Fibroblast of villous mesenchyme (primary cell): ENCODE measurements at regions not wholly inside any gene's neighbourhood (a gene's known extent, or its start where the extent isn't known, plus 50 kb on each side); places are given as distances from the start of the nearest gene placed in this dataset.

Source experiments
- DNase-seq: peaks from one replicate; pipeline ENCODE4 v3.0.0-alpha.2; 2010; ENCODE audit warnings: low read depth
- H3K4me3 ChIP-seq: 2 replicates; pipeline ENCODE4 v1.5.1; 2011; ENCODE audit warnings: low read depth, mild to moderate bottlenecking, low read length
- TF ChIP-seq, protein P1 (sequence below): IDR thresholded peaks from 2 replicates; pipeline ENCODE4 v1.5.1; 2012; ENCODE audit warnings: low read depth, mild to moderate bottlenecking, low read length; ENCODE audit not compliant: insufficient read depth

DNA sequence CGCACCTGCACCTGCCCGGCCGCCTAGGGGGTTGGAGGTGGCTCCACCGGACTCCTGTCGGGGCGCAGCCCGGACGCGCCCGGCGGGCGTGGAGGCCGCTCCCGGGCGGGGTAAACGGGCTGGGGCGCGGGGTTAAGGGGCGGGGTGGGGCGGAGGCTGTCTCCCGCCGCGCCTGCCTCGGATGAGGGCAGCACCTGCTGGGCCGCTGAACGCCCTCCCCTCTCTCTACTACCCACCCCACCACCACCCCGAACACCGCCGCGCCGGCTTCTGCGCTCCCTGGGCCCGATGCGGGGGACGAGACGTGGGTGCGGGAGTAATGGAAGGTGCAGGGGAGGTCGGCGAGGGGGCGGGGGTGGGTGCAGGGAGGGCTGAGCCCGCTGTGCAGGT lies 224.8 kb upstream of the ID2 start:
- DNase-seq, result no peak
- TF ChIP-seq, protein P1, sequence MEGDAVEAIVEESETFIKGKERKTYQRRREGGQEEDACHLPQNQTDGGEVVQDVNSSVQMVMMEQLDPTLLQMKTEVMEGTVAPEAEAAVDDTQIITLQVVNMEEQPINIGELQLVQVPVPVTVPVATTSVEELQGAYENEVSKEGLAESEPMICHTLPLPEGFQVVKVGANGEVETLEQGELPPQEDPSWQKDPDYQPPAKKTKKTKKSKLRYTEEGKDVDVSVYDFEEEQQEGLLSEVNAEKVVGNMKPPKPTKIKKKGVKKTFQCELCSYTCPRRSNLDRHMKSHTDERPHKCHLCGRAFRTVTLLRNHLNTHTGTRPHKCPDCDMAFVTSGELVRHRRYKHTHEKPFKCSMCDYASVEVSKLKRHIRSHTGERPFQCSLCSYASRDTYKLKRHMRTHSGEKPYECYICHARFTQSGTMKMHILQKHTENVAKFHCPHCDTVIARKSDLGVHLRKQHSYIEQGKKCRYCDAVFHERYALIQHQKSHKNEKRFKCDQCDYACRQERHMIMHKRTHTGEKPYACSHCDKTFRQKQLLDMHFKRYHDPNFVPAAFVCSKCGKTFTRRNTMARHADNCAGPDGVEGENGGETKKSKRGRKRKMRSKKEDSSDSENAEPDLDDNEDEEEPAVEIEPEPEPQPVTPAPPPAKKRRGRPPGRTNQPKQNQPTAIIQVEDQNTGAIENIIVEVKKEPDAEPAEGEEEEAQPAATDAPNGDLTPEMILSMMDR, result no peak

DNA sequence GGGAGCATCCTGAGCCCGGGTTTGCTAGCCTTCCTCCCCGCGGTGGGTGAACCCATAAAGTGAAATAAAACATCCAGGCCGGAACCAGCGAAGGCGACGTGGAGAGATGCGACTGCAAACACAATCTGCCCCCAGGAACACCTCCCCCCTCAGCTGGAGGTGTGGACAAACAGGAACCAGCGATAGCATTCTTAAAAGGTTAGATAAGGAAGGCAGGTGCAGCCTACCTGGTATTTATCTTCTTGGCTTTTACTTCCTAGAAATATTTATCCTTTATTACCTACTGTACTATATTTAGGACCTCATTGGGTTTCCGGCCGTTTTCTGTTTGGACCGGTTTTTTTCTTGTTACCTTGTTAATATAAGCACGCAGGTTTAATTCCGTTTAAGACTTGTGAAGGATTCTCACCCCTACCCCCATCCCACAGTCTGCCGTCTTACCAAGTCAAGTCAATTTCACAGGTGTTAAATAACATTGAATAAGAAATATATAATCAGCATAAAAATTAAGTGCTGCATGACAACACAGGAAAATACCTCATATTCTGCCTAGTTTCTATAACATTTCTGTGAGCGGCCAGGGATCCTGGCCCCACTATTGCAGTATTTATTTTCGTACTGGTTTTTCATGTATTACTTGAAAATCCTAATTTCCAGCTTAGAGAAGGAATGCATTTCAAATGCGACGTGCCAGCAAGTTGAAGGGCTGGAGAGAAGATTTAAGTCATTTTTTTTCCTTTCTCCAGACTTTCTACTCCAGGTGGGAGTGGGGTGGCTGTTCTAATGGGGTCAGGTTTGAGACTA lies 224.0 kb upstream of the ID2 start:
- TF ChIP-seq, protein P1, result no peak
- no peak for DNase-seq
- no peak overlapping the region for H3K4me3 ChIP-seq

More for the DNA sequence above, 224.8 kb upstream of the ID2 start:
- no peak overlapping the region for H3K4me3 ChIP-seq

DNA sequence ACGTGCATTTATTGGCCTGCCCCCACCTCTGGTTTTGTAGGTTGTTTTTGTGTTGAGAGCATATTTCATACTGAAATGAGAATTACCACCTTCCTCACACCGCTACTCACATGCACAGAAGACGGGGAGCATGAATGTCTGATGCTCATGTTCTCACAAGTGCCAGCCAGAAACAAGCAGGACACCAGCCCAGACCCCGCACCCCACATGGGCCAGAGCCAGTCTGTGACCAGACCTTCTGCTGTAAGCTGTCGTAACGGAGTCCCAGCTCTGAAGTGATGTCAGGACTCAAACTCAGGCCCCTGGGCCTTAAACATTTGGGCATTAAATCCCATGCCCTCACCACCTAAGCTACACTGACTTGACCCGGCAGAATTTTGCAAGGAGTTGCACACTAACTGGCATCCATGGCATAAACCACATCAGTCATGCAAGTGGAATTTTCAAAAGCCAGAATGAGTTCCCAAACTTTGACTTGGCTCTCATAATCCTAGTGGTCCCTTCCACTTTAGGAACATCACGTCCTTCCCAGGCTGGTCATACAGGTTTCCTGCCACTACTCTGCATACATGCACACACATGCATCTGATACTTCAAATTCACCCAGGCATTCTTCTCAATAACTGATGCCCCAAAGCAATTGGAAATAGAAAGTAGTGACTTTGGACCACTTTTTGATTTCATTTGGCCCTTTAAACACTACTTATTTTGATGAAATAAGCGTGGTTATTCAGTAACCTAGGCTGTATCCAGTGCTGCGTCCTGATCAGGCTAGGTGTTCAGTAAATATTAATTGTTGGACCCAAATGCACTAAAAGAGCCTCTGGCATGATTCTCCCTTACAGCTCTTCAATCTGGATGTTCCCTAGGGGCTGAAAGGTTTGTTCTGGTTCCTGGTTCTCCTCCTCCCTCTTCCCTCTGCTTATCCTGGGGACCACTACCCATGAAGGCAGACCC lies 223.1 kb upstream of the ID2 start:
- TF ChIP-seq, protein P1, result no peak
- H3K4me3 ChIP-seq, result no peak overlapping the region
- DNase-seq, result no peak

DNA sequence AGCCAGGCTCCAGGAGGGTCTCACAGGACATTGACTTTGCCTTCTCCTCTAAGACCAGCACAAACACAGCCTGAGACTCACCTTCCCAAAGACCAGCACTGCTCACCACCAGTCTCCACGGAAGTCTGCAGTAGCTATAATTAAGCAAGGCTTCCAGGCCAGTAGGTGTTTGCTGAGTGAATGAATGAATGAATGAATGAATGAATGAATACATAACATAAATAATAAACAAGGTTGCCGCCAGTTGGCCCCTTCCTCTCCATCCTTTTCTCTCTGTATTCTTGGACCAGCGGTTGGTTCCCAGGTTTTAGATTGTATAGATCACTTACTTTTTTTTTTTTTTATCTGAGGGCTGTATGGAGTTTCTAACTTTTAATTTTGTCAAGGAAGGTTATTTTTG lies 222.4 kb upstream of the ID2 start:
- TF ChIP-seq, protein P1, result no peak
- no peak overlapping the region for H3K4me3 ChIP-seq
- no peak for DNase-seq

DNA sequence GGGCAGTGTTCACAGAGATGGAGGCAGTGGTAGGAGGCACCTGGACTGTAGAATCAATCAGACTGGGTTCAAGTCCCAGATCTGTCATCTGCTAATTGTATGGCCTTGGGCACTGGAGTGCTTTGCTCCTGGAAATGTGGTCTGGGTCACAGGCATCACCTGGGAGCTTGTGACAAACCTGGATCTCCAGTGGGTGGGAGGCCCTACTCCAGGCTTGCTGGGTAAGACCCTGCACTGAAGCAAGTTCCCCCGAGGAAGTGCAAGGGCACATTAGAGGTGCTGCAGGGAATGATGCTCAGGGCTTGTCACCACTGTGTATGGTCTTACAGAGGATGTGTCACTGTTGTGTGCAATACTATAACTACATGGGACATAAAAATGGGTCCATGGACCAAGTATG lies 220.5 kb upstream of the ID2 start:
- no peak for DNase-seq
- TF ChIP-seq, protein P1, result no peak
- H3K4me3 ChIP-seq, result no peak overlapping the region

DNA sequence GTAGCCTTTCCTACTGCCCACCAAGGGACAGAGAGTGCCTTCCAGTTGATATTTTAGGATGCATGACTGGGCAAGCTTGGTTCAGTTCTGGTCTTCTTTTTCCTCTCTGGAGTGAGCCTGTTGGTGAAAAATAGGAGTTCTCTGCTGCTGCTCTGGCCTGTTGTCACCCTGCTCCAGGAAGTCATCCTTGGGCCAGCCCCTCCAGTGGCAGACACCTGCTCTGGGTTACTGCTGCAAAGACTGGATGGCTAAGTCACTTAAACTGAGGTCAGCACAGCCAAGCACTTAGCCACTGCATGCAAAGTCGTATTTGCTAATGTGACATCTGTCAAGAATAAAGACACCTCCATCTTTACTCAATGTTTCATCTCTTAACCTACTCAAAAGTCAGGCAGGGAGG lies 219.6 kb upstream of the ID2 start:
- no peak overlapping the region for H3K4me3 ChIP-seq
- no peak for DNase-seq
- TF ChIP-seq, protein P1, result no peak
